ENCODE measurements at regions not wholly inside any gene's neighbourhood (a gene's known extent, or its start where the extent isn't known, plus 50 kb on each side); places are given as distances from the start of the nearest gene placed in this dataset.

- no peak overlapping the region for H3K23ac ChIP-seq (ENCODE audit: insufficient read length, low read depth, low read length)
- WGBS (ENCODE audit: extremely low coverage, insufficient read length, low lambda C conversion rate): no CpG with 5 or more reads among the region's 7 CpGs
- no peaks in the 10 kb centered on the region for H3K79me2 ChIP-seq (ENCODE audit: insufficient read depth, low read length)
- no peaks in the 10 kb centered on the region for H3K23me2 ChIP-seq (ENCODE audit: insufficient read length, low read depth, low read length, poor library complexity, severe bottlenecking)
- Mint-ChIP-seq H3K4me1 (peaks cover 7 to 8% of the 10 kb centered on the region in 2 experiments), H3K4me3 (no peak overlapping the region), H3K9me3 (peaks cover 0 to 4% of the 10 kb centered on the region in 2 experiments; a peak in 2 of 5 replicates), H3K27ac (peak overlapping the region in 1 of 3 experiments; percentile 59; a peak in 2 of 7 replicates), H3K36me3 (ENCODE audit: insufficient read depth in 1 of 3, low read depth in 3 of 3) (peaks cover 0 to 1% (median 0%) of the 10 kb centered on the region in 3 experiments; a peak in 1 of 7 replicates), H3K27me3 (ENCODE audit: low read depth) (peaks cover 5% of the 10 kb centered on the region; the same call in 1 of the 2 replicates)
- no peak for TF ChIP-seq CTCF (conservative IDR thresholded peaks at IDR 0.05)
- H3K79me1 ChIP-seq (ENCODE audit: insufficient read depth, low read depth, low read length, poor library complexity, severe bottlenecking): no peaks in the 10 kb centered on the region
- no peaks in the 10 kb centered on the region for H3K27me3 ChIP-seq (ENCODE audit: insufficient read depth, low read length)
- no peak overlapping the region for H3K18ac ChIP-seq (ENCODE audit: insufficient read length, low read depth, low read length)
- H3T11ph ChIP-seq (ENCODE audit: low read length): no peak overlapping the region
- H3K9me3 ChIP-seq (ENCODE audit: control insufficient read depth, low read depth, low read length): no peaks in the 10 kb centered on the region
- no peak overlapping the region for H4K91ac ChIP-seq (ENCODE audit: insufficient read length, low read depth, low read length)
- H4K5ac ChIP-seq (ENCODE audit: insufficient read length, low read depth, low read length): peak overlapping the region; percentile 14
- H3K4ac ChIP-seq (ENCODE audit: low read depth, low read length): no peak overlapping the region
- no peak overlapping the region for H3K9ac ChIP-seq (ENCODE audit: extremely low read depth, insufficient read length, low read length)
- H4K20me1 ChIP-seq (ENCODE audit: control insufficient read depth, insufficient read depth, insufficient read length): no peaks in the 10 kb centered on the region
- no peak overlapping the region for H2BK5ac ChIP-seq (ENCODE audit: insufficient read length, low read length)
- H3K14ac ChIP-seq (ENCODE audit: insufficient read depth, low read length): no peak overlapping the region
- H3K4me2 ChIP-seq (ENCODE audit: insufficient read depth, insufficient read length, low read length): no peak overlapping the region
- H3K56ac ChIP-seq (ENCODE audit: insufficient read length, low read depth, low read length): no peak overlapping the region
- no peak overlapping the region for H2BK12ac ChIP-seq (ENCODE audit: insufficient read length, low read depth, low read length)
- no peak overlapping the region for H2BK20ac ChIP-seq (ENCODE audit: low read depth, low read length, poor library complexity, severe bottlenecking)
- no peak overlapping the region for H2AFZ ChIP-seq (ENCODE audit: low read length)
- no peak overlapping the region for H2BK15ac ChIP-seq (ENCODE audit: low read depth, low read length)
- no peaks in the 10 kb centered on the region for H3K4me1 ChIP-seq (ENCODE audit: insufficient read depth, low read length)
- no peak overlapping the region for H4K8ac ChIP-seq (replicated peaks; ENCODE audit: insufficient read length, low read depth, low read length)
- H2AK5ac ChIP-seq (ENCODE audit: insufficient read length, low read length): no peak overlapping the region
- DNase-seq: no peak
- no peak overlapping the region for H2BK120ac ChIP-seq (ENCODE audit: low read depth, low read length, poor library complexity, severe bottlenecking)
- H3K27ac ChIP-seq (ENCODE audit: insufficient read length, low read depth, low read length): no peak overlapping the region
Observed at GRCh38 chr18:22020867-22021370, 148.5 kb upstream of the GATA6 start.

All from H9 (cell line).